Endothelial cell of umbilical vein (primary cell): ENCODE measurements at regions not wholly inside any gene's neighbourhood (a gene's known extent, or its start where the extent isn't known, plus 50 kb on each side); places are given as distances from the start of the nearest gene placed in this dataset.

Experiments
- BruUV-seq: library from RNA; stranded (reverse); fragments of 400-500 nt; replicated peaks from 2 replicates; lab custom pipeline; 2021; lab: Mats Ljungman, UMichigan
- CTCF ChIA-PET: fragments of 300-600, 350-600 bp; sonication (Branson Sonifier 250); formaldehyde crosslinking; loops from one replicate; lab custom pipeline; 2021; ENCODE audit warnings: antibody characterized with exemption, inconsistent platforms; lab: Charles Lee
- POLR2A ChIA-PET: fragments of 300-600, 350-600 bp; sonication (Branson Sonifier 250); formaldehyde crosslinking; loops from one replicate; lab custom pipeline; 2021; ENCODE audit warnings: antibody characterized with exemption, inconsistent platforms; lab: Charles Lee
- DNase-seq: peaks from one replicate; pipeline ENCODE4 v3.0.0-alpha.2; 2011; ENCODE audit warnings: low read depth, low spot score
- FAIRE-seq: peaks from 2 replicates; lab custom pipeline; 2011; peaks lifted over from hg19 to GRCh38; lab: Jason Lieb, UNC
- H2AFZ ChIP-seq: 2 replicates; pipeline ENCODE4 v1.6.0; 2012; ENCODE audit warnings: low read depth, low read length, control low read depth, inconsistent platforms
- H3K27ac ChIP-seq: 2 replicates; pipeline ENCODE4 v1.5.1; 2011; ENCODE audit warnings: low read depth, mild to moderate bottlenecking, control low read depth, low read length, moderate library complexity; ENCODE audit not compliant: insufficient read depth
- H3K27me3 ChIP-seq, 2 experiments: 2 replicates each; pipeline versions ENCODE4 v1.6.0 to v1.6.1; 2011; ENCODE audit warnings: low read length in 2 of 2, mixed read lengths in 1 of 2; ENCODE audit not compliant: control insufficient read depth in 2 of 2, insufficient read depth in 2 of 2
- H3K36me3 ChIP-seq, 2 experiments: 2 replicates in 1 of 2; 3 replicates in 1 of 2; pipeline ENCODE4 v1.5.1; 2011; ENCODE audit warnings: low read length in 2 of 2, mild to moderate bottlenecking in 1 of 2, moderate library complexity in 1 of 2; ENCODE audit not compliant: control insufficient read depth in 2 of 2, insufficient read depth in 2 of 2; ENCODE audit errors: extremely low read depth in 1 of 2
- H3K4me1 ChIP-seq: 3 replicates; pipeline ENCODE4 v1.5.1; 2011; ENCODE audit warnings: mild to moderate bottlenecking, low read length; ENCODE audit not compliant: control insufficient read depth, insufficient read depth; ENCODE audit errors: extremely low read depth
- H3K4me2 ChIP-seq: 2 replicates; pipeline ENCODE4 v1.6.1; 2011; ENCODE audit warnings: low read length, control low read depth, mixed read lengths; ENCODE audit not compliant: insufficient read depth
- H3K4me3 ChIP-seq, 3 experiments: fragments of 200-600 bp in 1 of 3; sonication (generic), shearing (Covaris generic) in 1 of 3; replicated peaks in 1 of 3; 2 replicates each; pipeline ENCODE4 v1.5.1; 2011 to 2016; ENCODE audit warnings: control low read depth in 3 of 3, low read length in 3 of 3, mild to moderate bottlenecking in 2 of 3, inconsistent platforms in 1 of 3, low read depth in 1 of 3, moderate library complexity in 1 of 3; ENCODE audit not compliant: insufficient read depth in 1 of 3
- H3K79me2 ChIP-seq: 2 replicates; pipeline ENCODE4 v1.6.0; 2012; ENCODE audit warnings: low read length, inconsistent platforms; ENCODE audit not compliant: control insufficient read depth, insufficient read depth
- H3K9ac ChIP-seq: replicated peaks from 2 replicates; pipeline ENCODE3; 2011; ENCODE audit warnings: low read length, control low read depth; ENCODE audit not compliant: insufficient read depth; ENCODE audit errors: extremely low read depth
- H3K9me1 ChIP-seq: replicated peaks from 3 replicates; pipeline ENCODE4 v1.6.0; 2011; ENCODE audit warnings: mild to moderate bottlenecking, low read length; ENCODE audit not compliant: control insufficient read depth, insufficient read depth; ENCODE audit errors: extremely low read depth
- H3K9me3 ChIP-seq: replicated peaks from 2 replicates; pipeline ENCODE4 v1.5.1; 2012; ENCODE audit warnings: low read length, inconsistent platforms; ENCODE audit not compliant: control insufficient read depth, insufficient read depth
- H4K20me1 ChIP-seq: replicated peaks from 2 replicates; pipeline ENCODE3; 2011; ENCODE audit warnings: mild to moderate bottlenecking, low read length; ENCODE audit not compliant: control insufficient read depth, insufficient read depth; ENCODE audit errors: extremely low read depth
- EZH2 ChIP-seq: IDR thresholded peaks from 2 replicates; pipeline ENCODE4 v1.6.1; 2012; ENCODE audit warnings: borderline replicate concordance, low read depth, mild to moderate bottlenecking, moderate library complexity, low read length, inconsistent platforms; ENCODE audit not compliant: severe bottlenecking
- FOS ChIP-seq: IDR thresholded peaks from 2 replicates; pipeline ENCODE4 v1.6.1; 2011; ENCODE audit warnings: mild to moderate bottlenecking, low read length, moderate library complexity, borderline replicate concordance; ENCODE audit not compliant: insufficient read depth
- GATA2 ChIP-seq: IDR thresholded peaks from 2 replicates; pipeline ENCODE4 v1.7.0; 2011; ENCODE audit warnings: low read depth, mild to moderate bottlenecking, moderate library complexity, mixed read lengths, low read length; ENCODE audit not compliant: insufficient read length, insufficient read depth
- JUN ChIP-seq: IDR thresholded peaks from 2 replicates; pipeline ENCODE4 v1.6.1; 2011; ENCODE audit warnings: borderline replicate concordance, low read depth; ENCODE audit not compliant: insufficient read length, insufficient read depth
- MAX ChIP-seq: IDR thresholded peaks from 2 replicates; pipeline ENCODE4 v1.6.1; 2011; ENCODE audit not compliant: insufficient read depth, insufficient read length
- MYC ChIP-seq: IDR thresholded peaks from one replicate; pipeline ENCODE4 v1.6.1; 2011; ENCODE audit warnings: mild to moderate bottlenecking, low read depth, low read length
- POLR2A ChIP-seq: IDR thresholded peaks from 2 replicates; pipeline ENCODE4 v1.6.1; 2012; ENCODE audit warnings: low read depth, mild to moderate bottlenecking, control low read depth, low read length
- POLR2AphosphoS5 ChIP-seq: IDR thresholded peaks from 2 replicates; pipeline ENCODE4 v1.6.1; 2012; ENCODE audit warnings: low read depth, mild to moderate bottlenecking, control low read depth, low read length, moderate library complexity; ENCODE audit not compliant: insufficient read depth
- dilution Hi-C: fragments of 300-500 bp; cut with MboI; formaldehyde crosslinking; loops from one replicate; pipeline ENCODE4 v1.15.0; 2019; ENCODE audit warnings: low sequenced_read_pairs; ENCODE audit not compliant: extremely low pct_ligation_motif_present
- intact Hi-C: fragments of 100-400 bp; cut with micrococcal nuclease; formaldehyde crosslinking; loops from one replicate; pipeline ENCODE4 v1.10.0; 2022
- TF ChIP-seq, protein P1 (sequence below), 2 donors: IDR thresholded peaks; 1 replicate in 1 of 2; 2 replicates in 1 of 2; pipeline ENCODE4 v1.5.1; 2011; ENCODE audit warnings: low read length in 2 of 2, mild to moderate bottlenecking in 2 of 2, moderate library complexity in 2 of 2, control low read depth in 1 of 2, inconsistent platforms in 1 of 2, low read depth in 1 of 2; ENCODE audit not compliant: insufficient read depth in 1 of 2; ENCODE audit errors: extremely low read depth in 1 of 2

DNA sequence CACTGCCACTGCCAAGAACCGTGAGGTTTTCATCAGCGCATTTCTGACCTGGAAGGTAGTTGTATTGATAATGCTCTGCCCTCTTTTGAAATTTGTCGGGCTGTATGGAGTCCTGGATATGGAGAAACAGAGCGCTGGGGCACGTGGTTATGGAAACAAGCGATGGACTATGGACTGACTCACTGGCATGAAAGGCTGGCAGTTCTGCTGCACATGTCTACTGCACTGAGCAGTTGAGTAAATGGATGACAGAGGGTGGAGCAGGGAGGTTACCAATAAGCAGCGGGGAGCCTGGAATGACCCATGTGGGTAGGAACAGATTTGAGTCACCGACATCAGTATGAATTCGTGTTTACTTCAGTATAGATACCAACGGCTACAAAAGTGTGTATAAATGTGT lies 429.5 kb downstream of the OCA2 start:
- no peak overlapping the region for H3K4me2 ChIP-seq
- dilution Hi-C loops (no loop called here), intact Hi-C loops (no loop called here)
- H3K27me3 ChIP-seq = no peaks in the 10 kb centered on the region
- no peaks in the 10 kb centered on the region for H3K79me2 ChIP-seq
- no peak overlapping the region for H2AFZ ChIP-seq
- BruUV-seq = no TSS peak
- FAIRE-seq (no peak), DNase-seq (no peak)
- no peak overlapping the region for H3K27ac ChIP-seq
- no peaks in the 10 kb centered on the region for H3K4me1 ChIP-seq
- no peak overlapping the region for H3K4me3 ChIP-seq
- peaks cover 3% of the 10 kb centered on the region for H3K9me3 ChIP-seq
- no peak overlapping the region for H3K9ac ChIP-seq
- no peaks in the 10 kb centered on the region for H3K9me1 ChIP-seq
- TF ChIP-seq MAX (no peak), GATA2 (no peak), EZH2 (no peak), POLR2AphosphoS5 (no peak), FOS (no peak), POLR2A (no peak), MYC (no peak), JUN (no peak)
- TF ChIP-seq, protein P1, sequence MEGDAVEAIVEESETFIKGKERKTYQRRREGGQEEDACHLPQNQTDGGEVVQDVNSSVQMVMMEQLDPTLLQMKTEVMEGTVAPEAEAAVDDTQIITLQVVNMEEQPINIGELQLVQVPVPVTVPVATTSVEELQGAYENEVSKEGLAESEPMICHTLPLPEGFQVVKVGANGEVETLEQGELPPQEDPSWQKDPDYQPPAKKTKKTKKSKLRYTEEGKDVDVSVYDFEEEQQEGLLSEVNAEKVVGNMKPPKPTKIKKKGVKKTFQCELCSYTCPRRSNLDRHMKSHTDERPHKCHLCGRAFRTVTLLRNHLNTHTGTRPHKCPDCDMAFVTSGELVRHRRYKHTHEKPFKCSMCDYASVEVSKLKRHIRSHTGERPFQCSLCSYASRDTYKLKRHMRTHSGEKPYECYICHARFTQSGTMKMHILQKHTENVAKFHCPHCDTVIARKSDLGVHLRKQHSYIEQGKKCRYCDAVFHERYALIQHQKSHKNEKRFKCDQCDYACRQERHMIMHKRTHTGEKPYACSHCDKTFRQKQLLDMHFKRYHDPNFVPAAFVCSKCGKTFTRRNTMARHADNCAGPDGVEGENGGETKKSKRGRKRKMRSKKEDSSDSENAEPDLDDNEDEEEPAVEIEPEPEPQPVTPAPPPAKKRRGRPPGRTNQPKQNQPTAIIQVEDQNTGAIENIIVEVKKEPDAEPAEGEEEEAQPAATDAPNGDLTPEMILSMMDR (IDR thresholded peaks at IDR 0.05; ENCODE audit: extremely low read depth in 1 of 2, insufficient read depth in 1 of 2, low read depth in 1 of 2, low read length in 2 of 2) = no peak
- ChIA-PET CTCF (no interaction called here), POLR2A (no interaction called here)
- H3K36me3 ChIP-seq = no peaks in the 10 kb centered on the region
- no peaks in the 10 kb centered on the region for H4K20me1 ChIP-seq
